GM23338 (cell line): ENCODE measurements at regions not wholly inside any gene's neighbourhood (a gene's known extent, or its start where the extent isn't known, plus 50 kb on each side); places are given as distances from the start of the nearest gene placed in this dataset.
"Not testable (repeated sequence)": the region's sequence is repeated elsewhere in the genome, so short reads cannot be mapped to it uniquely, and the experiment has no call there.

Experiments
- ATAC-seq: fragments of 200-7000 bp; cut with Tn5 transposase; 3 replicates; pipeline ENCODE4 v1.9.1; 2020
- DNase-seq: peaks from one replicate; pipeline ENCODE4 v3.0.0-alpha.2; 2015; ENCODE audit warnings: low spot score
- H2AFZ ChIP-seq: fragments of 200-600 bp; sonication (generic); 2 replicates; pipeline ENCODE4 v1.8.0; 2016; ENCODE audit warnings: antibody characterized with exemption, mild to moderate bottlenecking, moderate library complexity
- H3F3A ChIP-seq: fragments of 200-600 bp; sonication (generic); replicated peaks from 2 replicates; pipeline ENCODE4 v1.8.0; 2017; ENCODE audit warnings: antibody characterized with exemption, mixed run types, low read depth
- H3K27ac ChIP-seq: fragments of 200-600 bp; sonication (generic); 2 replicates; pipeline ENCODE4 v1.6.1; 2016; ENCODE audit warnings: low read depth
- H3K27me3 ChIP-seq: fragments of 200-600 bp; sonication (generic); 2 replicates; pipeline ENCODE4 v1.8.0; 2016; ENCODE audit warnings: mild to moderate bottlenecking, mixed run types, moderate library complexity; ENCODE audit not compliant: insufficient read depth
- H3K36me3 ChIP-seq: fragments of 200-600 bp; sonication (generic); 2 replicates; pipeline ENCODE4 v1.8.0; 2016; ENCODE audit warnings: mild to moderate bottlenecking; ENCODE audit not compliant: insufficient read depth
- H3K4me1 ChIP-seq: fragments of 200-600 bp; sonication (generic); 2 replicates; pipeline ENCODE4 v1.8.0; 2016; ENCODE audit warnings: mild to moderate bottlenecking, moderate library complexity; ENCODE audit not compliant: insufficient read depth
- H3K4me2 ChIP-seq: fragments of 200-600 bp; sonication (generic); 2 replicates; pipeline ENCODE4 v1.7.1; 2017; ENCODE audit warnings: mixed run types
- H3K4me3 ChIP-seq: fragments of 200-600 bp; sonication (generic); 2 replicates; pipeline ENCODE4 v1.6.1; 2016; ENCODE audit warnings: mixed run types
- H3K79me2 ChIP-seq: fragments of 200-600 bp; sonication (generic); replicated peaks from 2 replicates; pipeline ENCODE4 v1.8.0; 2017; ENCODE audit warnings: mild to moderate bottlenecking; ENCODE audit not compliant: insufficient read depth
- H3K9me2 ChIP-seq: fragments of 200-600 bp; sonication (generic); 2 replicates; pipeline ENCODE4 v1.8.0; 2017; ENCODE audit not compliant: insufficient read depth
- H4K20me1 ChIP-seq: fragments of 200-600 bp; sonication (generic); replicated peaks from 2 replicates; pipeline ENCODE4 v1.8.0; 2017; ENCODE audit warnings: mild to moderate bottlenecking; ENCODE audit not compliant: insufficient read depth
- H3K27ac Mint-ChIP-seq: 2 replicates; pipeline ENCODE4 v1.8.0; 2020; ENCODE audit warnings: inconsistent platforms, mild to moderate bottlenecking, moderate library complexity, mixed read lengths
- H3K27me3 Mint-ChIP-seq: 3 replicates; pipeline ENCODE4 v1.8.0; 2022; ENCODE audit warnings: low read depth, mild to moderate bottlenecking, moderate library complexity, mixed read lengths, inconsistent platforms; ENCODE audit not compliant: insufficient read depth, poor library complexity
- H3K36me3 Mint-ChIP-seq: 3 replicates; pipeline ENCODE4 v1.8.0; 2021; ENCODE audit warnings: low read depth, mild to moderate bottlenecking, inconsistent platforms, moderate library complexity, mixed read lengths
- H3K4me1 Mint-ChIP-seq: 3 replicates; pipeline ENCODE4 v1.8.0; 2020; ENCODE audit warnings: mild to moderate bottlenecking, inconsistent platforms, mixed read lengths
- H3K4me3 Mint-ChIP-seq: 3 replicates; pipeline ENCODE4 v1.8.0; 2021; ENCODE audit warnings: moderate library complexity, mild to moderate bottlenecking, inconsistent platforms, mixed read lengths
- H3K9me3 Mint-ChIP-seq: 3 replicates; pipeline ENCODE4 v1.8.0; 2020; ENCODE audit warnings: moderate library complexity, mild to moderate bottlenecking, inconsistent platforms, mixed read lengths
- CREB1 ChIP-seq: fragments of 250-450 bp; sonication (Bioruptor Pico); IDR thresholded peaks from 2 replicates; pipeline ENCODE4 v1.5.0; 2020; ENCODE audit warnings: low read depth, mild to moderate bottlenecking, moderate library complexity
- EZH2 ChIP-seq: fragments of 200-600 bp; sonication (generic); IDR thresholded peaks from one replicate; pipeline ENCODE4 v1.8.0; 2017; ENCODE audit warnings: antibody characterized with exemption, mild to moderate bottlenecking, low read depth; ENCODE audit not compliant: unreplicated experiment
- EZH2phosphoT487 ChIP-seq: fragments of 200-600 bp; sonication (generic); IDR thresholded peaks from one replicate; pipeline ENCODE4 v1.8.1; 2018; ENCODE audit warnings: antibody characterized with exemption; ENCODE audit not compliant: unreplicated experiment
- JUNB ChIP-seq: IDR thresholded peaks from one replicate; pipeline ENCODE4 v1.6.1; 2016; ENCODE audit warnings: antibody characterized with exemption; ENCODE audit not compliant: unreplicated experiment
- NANOG ChIP-seq: IDR thresholded peaks from 2 replicates; pipeline ENCODE4 v1.6.1; 2016; ENCODE audit warnings: antibody characterized with exemption, borderline replicate concordance
- POLR2AphosphoS5 ChIP-seq: IDR thresholded peaks from 2 replicates; pipeline ENCODE4 v1.6.1; 2016; ENCODE audit warnings: antibody characterized with exemption, low read depth
- ZNF114 ChIP-seq: fragments of 250-450 bp; sonication (Bioruptor Pico); IDR thresholded peaks from 2 replicates; pipeline ENCODE4 v1.5.0; 2020; ENCODE audit warnings: mild to moderate bottlenecking, moderate library complexity
- ZNF331 ChIP-seq: fragments of 250-450 bp; sonication (Bioruptor Pico); IDR thresholded peaks from 2 replicates; pipeline ENCODE4 v1.5.0; 2020; ENCODE audit warnings: low read depth, mild to moderate bottlenecking, moderate library complexity
- TF ChIP-seq, protein P1 (sequence below), 2 experiments: fragments of 200-600 bp in 1 of 2; sonication (generic) in 1 of 2; conservative IDR thresholded peaks; 2 replicates each; pipeline versions ENCODE4 v1.5.1 to v1.6.1; 2016 to 2017; ENCODE audit warnings: antibody characterized with exemption in 2 of 2, low read depth in 2 of 2, mild to moderate bottlenecking in 2 of 2, moderate library complexity in 1 of 2
- TF ChIP-seq, protein P2 (sequence below): IDR thresholded peaks from one replicate; pipeline ENCODE4 v1.6.1; 2018; ENCODE audit warnings: antibody characterized with exemption; ENCODE audit not compliant: unreplicated experiment
- TF ChIP-seq, protein P3 (sequence below): fragments of 250-450 bp; sonication (Bioruptor Pico); IDR thresholded peaks from 2 replicates; pipeline ENCODE4 v1.5.0; 2020; ENCODE audit warnings: mild to moderate bottlenecking, moderate library complexity

DNA sequence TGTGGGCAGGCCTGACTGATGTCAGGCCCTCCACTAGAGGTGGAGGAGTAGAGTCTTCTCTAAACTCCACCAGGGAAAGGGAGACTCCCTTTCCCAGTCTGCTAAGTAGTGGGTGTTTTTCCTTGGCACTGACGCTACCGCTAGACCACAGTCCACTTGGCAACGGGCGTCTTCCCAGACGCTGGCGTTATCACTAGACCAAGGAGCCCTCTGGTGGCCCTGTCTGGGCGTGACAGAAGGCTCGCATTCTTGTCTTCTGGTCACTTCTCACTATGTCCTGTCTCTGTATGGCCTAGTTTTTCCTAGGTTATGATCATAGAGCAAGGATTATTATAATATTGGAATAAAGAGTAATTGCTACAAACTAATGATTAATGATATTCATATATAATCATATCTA is 252.1 kb downstream of the TRIML1 start:
- H3K27me3 ChIP-seq, H3K9me2 ChIP-seq, H3F3A ChIP-seq, H3K27ac Mint-ChIP-seq, H2AFZ ChIP-seq, H4K20me1 ChIP-seq, H3K4me1 Mint-ChIP-seq, H3K27me3 Mint-ChIP-seq, H3K79me2 ChIP-seq, H3K4me2 ChIP-seq, H3K4me3 Mint-ChIP-seq, H3K4me1 ChIP-seq, H3K36me3 ChIP-seq, H3K4me3 ChIP-seq, H3K27ac ChIP-seq, ATAC-seq: not testable (repeated sequence)
- TF ChIP-seq, protein P1, sequence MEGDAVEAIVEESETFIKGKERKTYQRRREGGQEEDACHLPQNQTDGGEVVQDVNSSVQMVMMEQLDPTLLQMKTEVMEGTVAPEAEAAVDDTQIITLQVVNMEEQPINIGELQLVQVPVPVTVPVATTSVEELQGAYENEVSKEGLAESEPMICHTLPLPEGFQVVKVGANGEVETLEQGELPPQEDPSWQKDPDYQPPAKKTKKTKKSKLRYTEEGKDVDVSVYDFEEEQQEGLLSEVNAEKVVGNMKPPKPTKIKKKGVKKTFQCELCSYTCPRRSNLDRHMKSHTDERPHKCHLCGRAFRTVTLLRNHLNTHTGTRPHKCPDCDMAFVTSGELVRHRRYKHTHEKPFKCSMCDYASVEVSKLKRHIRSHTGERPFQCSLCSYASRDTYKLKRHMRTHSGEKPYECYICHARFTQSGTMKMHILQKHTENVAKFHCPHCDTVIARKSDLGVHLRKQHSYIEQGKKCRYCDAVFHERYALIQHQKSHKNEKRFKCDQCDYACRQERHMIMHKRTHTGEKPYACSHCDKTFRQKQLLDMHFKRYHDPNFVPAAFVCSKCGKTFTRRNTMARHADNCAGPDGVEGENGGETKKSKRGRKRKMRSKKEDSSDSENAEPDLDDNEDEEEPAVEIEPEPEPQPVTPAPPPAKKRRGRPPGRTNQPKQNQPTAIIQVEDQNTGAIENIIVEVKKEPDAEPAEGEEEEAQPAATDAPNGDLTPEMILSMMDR (conservative IDR thresholded peaks at IDR 0.05; ENCODE audit: low read depth in 2 of 2), result peak; percentile 15 to 58; a peak in 2 of 4 replicates
- H3K36me3 Mint-ChIP-seq, result peaks cover 48% of the 10 kb centered on the region
- H3K9me3 Mint-ChIP-seq, result peaks cover 44% of the 10 kb centered on the region
- peak; percentile 27 for DNase-seq

DNA sequence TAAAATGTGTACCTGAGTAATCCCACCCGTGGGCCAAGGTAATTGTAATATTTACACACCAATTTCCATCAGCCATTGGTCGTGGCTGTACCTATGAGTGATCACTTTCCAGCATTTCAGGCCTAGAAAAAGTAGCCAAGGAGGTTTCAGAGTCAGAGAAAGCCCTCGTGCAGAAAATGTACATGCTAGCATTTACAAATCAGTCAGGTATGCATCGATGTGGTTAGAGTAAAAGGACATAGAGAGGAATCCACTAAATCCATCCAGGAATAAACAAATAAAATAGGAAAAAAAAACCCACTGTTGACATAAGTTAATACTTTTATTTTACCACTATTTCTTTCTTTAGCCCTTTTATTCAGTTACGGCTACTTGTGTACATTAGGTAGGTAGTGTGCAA is 256.8 kb downstream of the TRIML1 start:
- ATAC-seq (no peak), DNase-seq (no peak)
- H3K27me3 Mint-ChIP-seq, result peaks cover 2% of the 10 kb centered on the region
- Histone ChIP-seq H4K20me1 (no peaks in the 10 kb centered on the region), H3F3A (peaks cover 9% of the 10 kb centered on the region), H3K79me2 (no peaks in the 10 kb centered on the region), H3K4me2 (no peak overlapping the region), H3K9me2 (0 out of 2 replicates have a peak, but pooled peaks cover 2% of the 10 kb centered on the region), H3K27ac (no peak overlapping the region), H3K36me3 (no peaks in the 10 kb centered on the region), H3K4me1 (peaks cover 12% of the 10 kb centered on the region), H3K27me3 (no peaks in the 10 kb centered on the region), H2AFZ (no peak overlapping the region), H3K4me3 (no peak overlapping the region)
- H3K4me3 Mint-ChIP-seq, result no peak overlapping the region
- peaks cover 23% of the 10 kb centered on the region for H3K4me1 Mint-ChIP-seq
- H3K9me3 Mint-ChIP-seq, result peaks cover 34% of the 10 kb centered on the region
- peaks cover 38% of the 10 kb centered on the region for H3K36me3 Mint-ChIP-seq
- H3K27ac Mint-ChIP-seq, result no peak overlapping the region
- TF ChIP-seq EZH2phosphoT487 (no peak), NANOG (no peak), ZNF114 (CRISPR knock-in tag) (no peak), CREB1 (CRISPR knock-in tag) (no peak), JUNB (no peak), EZH2 (no peak), ZNF331 (CRISPR knock-in tag) (no peak), POLR2AphosphoS5 (no peak)
- TF ChIP-seq, protein P2, sequence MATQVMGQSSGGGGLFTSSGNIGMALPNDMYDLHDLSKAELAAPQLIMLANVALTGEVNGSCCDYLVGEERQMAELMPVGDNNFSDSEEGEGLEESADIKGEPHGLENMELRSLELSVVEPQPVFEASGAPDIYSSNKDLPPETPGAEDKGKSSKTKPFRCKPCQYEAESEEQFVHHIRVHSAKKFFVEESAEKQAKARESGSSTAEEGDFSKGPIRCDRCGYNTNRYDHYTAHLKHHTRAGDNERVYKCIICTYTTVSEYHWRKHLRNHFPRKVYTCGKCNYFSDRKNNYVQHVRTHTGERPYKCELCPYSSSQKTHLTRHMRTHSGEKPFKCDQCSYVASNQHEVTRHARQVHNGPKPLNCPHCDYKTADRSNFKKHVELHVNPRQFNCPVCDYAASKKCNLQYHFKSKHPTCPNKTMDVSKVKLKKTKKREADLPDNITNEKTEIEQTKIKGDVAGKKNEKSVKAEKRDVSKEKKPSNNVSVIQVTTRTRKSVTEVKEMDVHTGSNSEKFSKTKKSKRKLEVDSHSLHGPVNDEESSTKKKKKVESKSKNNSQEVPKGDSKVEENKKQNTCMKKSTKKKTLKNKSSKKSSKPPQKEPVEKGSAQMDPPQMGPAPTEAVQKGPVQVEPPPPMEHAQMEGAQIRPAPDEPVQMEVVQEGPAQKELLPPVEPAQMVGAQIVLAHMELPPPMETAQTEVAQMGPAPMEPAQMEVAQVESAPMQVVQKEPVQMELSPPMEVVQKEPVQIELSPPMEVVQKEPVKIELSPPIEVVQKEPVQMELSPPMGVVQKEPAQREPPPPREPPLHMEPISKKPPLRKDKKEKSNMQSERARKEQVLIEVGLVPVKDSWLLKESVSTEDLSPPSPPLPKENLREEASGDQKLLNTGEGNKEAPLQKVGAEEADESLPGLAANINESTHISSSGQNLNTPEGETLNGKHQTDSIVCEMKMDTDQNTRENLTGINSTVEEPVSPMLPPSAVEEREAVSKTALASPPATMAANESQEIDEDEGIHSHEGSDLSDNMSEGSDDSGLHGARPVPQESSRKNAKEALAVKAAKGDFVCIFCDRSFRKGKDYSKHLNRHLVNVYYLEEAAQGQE, result no peak
- TF ChIP-seq, protein P3, sequence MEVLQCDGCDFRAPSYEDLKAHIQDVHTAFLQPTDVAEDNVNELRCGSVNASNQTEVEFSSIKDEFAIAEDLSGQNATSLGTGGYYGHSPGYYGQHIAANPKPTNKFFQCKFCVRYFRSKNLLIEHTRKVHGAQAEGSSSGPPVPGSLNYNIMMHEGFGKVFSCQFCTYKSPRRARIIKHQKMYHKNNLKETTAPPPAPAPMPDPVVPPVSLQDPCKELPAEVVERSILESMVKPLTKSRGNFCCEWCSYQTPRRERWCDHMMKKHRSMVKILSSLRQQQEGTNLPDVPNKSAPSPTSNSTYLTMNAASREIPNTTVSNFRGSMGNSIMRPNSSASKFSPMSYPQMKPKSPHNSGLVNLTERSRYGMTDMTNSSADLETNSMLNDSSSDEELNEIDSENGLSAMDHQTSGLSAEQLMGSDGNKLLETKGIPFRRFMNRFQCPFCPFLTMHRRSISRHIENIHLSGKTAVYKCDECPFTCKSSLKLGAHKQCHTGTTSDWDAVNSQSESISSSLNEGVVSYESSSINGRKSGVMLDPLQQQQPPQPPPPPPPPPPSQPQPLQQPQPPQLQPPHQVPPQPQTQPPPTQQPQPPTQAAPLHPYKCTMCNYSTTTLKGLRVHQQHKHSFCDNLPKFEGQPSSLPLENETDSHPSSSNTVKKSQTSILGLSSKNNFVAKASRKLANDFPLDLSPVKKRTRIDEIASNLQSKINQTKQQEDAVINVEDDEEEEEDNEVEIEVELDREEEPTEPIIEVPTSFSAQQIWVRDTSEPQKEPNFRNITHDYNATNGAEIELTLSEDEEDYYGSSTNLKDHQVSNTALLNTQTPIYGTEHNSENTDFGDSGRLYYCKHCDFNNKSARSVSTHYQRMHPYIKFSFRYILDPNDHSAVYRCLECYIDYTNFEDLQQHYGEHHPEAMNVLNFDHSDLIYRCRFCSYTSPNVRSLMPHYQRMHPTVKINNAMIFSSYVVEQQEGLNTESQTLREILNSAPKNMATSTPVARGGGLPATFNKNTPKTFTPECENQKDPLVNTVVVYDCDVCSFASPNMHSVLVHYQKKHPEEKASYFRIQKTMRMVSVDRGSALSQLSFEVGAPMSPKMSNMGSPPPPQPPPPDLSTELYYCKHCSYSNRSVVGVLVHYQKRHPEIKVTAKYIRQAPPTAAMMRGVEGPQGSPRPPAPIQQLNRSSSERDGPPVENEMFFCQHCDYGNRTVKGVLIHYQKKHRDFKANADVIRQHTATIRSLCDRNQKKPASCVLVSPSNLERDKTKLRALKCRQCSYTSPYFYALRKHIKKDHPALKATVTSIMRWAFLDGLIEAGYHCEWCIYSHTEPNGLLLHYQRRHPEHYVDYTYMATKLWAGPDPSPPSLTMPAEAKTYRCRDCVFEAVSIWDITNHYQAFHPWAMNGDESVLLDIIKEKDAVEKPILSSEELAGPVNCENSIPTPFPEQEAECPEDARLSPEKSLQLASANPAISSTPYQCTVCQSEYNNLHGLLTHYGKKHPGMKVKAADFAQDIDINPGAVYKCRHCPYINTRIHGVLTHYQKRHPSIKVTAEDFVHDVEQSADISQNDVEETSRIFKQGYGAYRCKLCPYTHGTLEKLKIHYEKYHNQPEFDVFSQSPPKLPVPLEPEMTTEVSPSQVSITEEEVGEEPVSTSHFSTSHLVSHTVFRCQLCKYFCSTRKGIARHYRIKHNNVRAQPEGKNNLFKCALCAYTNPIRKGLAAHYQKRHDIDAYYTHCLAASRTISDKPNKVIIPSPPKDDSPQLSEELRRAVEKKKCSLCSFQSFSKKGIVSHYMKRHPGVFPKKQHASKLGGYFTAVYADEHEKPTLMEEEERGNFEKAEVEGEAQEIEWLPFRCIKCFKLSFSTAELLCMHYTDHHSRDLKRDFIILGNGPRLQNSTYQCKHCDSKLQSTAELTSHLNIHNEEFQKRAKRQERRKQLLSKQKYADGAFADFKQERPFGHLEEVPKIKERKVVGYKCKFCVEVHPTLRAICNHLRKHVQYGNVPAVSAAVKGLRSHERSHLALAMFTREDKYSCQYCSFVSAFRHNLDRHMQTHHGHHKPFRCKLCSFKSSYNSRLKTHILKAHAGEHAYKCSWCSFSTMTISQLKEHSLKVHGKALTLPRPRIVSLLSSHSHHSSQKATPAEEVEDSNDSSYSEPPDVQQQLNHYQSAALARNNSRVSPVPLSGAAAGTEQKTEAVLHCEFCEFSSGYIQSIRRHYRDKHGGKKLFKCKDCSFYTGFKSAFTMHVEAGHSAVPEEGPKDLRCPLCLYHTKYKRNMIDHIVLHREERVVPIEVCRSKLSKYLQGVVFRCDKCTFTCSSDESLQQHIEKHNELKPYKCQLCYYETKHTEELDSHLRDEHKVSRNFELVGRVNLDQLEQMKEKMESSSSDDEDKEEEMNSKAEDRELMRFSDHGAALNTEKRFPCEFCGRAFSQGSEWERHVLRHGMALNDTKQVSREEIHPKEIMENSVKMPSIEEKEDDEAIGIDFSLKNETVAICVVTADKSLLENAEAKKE (CRISPR knock-in tag), result no peak
